ENCODE measurements at regions not wholly inside any gene's neighbourhood (a gene's known extent, or its start where the extent isn't known, plus 50 kb on each side); places are given as distances from the start of the nearest gene placed in this dataset.

DNA sequence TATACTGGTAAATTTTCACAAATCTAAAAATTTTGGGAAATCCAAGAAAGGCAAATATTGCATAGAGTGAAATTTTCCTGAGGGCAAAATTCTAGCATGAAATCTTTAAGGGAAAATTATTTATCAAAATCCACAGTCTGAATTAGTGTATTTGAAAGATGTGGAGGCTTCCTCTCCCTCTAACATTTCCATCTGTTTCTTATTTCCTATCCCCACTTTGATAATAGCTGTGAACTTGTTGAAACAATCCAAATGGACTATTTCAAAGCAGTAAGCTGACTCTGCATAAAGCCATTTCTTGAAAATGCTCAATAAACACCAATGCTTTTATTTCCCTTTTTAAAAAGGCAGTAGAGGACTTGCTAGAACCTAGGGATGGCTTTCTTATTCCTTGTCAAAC, 107.3 kb upstream of the PABPC4L start:
- TF ChIP-seq, protein P1, sequence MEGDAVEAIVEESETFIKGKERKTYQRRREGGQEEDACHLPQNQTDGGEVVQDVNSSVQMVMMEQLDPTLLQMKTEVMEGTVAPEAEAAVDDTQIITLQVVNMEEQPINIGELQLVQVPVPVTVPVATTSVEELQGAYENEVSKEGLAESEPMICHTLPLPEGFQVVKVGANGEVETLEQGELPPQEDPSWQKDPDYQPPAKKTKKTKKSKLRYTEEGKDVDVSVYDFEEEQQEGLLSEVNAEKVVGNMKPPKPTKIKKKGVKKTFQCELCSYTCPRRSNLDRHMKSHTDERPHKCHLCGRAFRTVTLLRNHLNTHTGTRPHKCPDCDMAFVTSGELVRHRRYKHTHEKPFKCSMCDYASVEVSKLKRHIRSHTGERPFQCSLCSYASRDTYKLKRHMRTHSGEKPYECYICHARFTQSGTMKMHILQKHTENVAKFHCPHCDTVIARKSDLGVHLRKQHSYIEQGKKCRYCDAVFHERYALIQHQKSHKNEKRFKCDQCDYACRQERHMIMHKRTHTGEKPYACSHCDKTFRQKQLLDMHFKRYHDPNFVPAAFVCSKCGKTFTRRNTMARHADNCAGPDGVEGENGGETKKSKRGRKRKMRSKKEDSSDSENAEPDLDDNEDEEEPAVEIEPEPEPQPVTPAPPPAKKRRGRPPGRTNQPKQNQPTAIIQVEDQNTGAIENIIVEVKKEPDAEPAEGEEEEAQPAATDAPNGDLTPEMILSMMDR (IDR thresholded peaks at IDR 0.05), result no peak
- peaks cover 0 to 4% (median 0%) of the 10 kb centered on the region in 3 donors for H3K4me1 ChIP-seq
- no peaks in the 10 kb centered on the region for H3K9me3 ChIP-seq
- H3K4me3 ChIP-seq, result no peak overlapping the region
- no peaks in the 10 kb centered on the region for H3K27me3 ChIP-seq
- FAIRE-seq (no peak), DNase-seq (no peak), ATAC-seq (no peak)
- H3K36me3 ChIP-seq, result no peaks in the 10 kb centered on the region
- intact Hi-C loops (cut with DNase I), result no loop called here
- H3K27ac ChIP-seq, result no peak overlapping the region

DNA sequence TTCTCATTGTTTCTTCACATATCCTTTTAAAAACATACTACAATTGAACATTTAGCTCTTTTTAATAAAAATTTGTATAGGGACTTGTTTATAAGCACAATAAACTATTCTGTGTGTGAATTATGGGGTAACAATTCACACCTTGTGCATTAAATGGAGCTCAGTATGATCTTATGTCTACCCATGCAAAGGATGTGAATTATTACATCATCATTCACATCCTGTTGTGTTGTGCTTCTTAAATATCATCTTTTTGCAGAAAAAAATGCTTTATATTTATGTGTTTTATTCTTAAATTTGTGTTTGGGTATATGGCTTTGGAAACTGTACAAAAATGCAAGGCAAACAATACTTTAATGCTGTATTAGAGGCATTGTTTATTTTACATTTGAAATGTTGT, 96.7 kb upstream of the PABPC4L start:
- FAIRE-seq, result no peak
- no peak for ATAC-seq
- no peaks in the 10 kb centered on the region for H3K27me3 ChIP-seq

DNA sequence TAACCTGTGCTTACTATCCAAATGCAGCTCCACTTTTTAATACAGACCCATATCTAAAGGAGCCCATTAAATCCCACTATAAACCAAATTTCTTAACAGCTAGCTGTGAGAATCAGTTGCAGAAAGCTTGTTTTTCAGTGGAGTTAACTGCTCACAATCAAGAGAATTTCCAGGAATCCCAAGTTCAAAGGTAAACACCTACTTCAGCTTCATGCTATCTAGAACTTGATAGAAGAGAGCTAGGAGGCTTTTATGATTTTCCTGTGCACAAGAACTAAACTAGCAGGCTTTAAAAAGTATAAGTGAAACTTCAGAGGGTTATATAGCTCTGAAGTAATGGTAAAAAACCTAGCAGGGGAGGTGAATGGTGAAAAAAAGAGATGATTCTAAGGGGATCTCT, 96.2 kb upstream of the PABPC4L start:
- Histone ChIP-seq H3K9me3 (no peaks in the 10 kb centered on the region), H3K27me3 (no peaks in the 10 kb centered on the region), H3K27ac (no peak overlapping the region), H3K36me3 (no peaks in the 10 kb centered on the region), H3K4me1 (peaks cover 0 to 5% (median 4%) of the 10 kb centered on the region in 3 donors), H3K4me3 (no peak overlapping the region)
- no peak for DNase-seq
- ATAC-seq, result no peak
- no peak for FAIRE-seq
- TF ChIP-seq, protein P1 (IDR thresholded peaks at IDR 0.05), result no peak
- intact Hi-C loops (cut with DNase I), result no loop called here

More for the DNA sequence above, 96.7 kb upstream of the PABPC4L start:
- no peaks in the 10 kb centered on the region for H3K9me3 ChIP-seq
- no peak for DNase-seq
- intact Hi-C loops (cut with DNase I), result no loop called here
- H3K36me3 ChIP-seq, result no peaks in the 10 kb centered on the region
- TF ChIP-seq, protein P1 (IDR thresholded peaks at IDR 0.05), result no peak
- no peak overlapping the region for H3K4me3 ChIP-seq
- H3K27ac ChIP-seq, result no peak overlapping the region
- peaks cover 0 to 5% (median 4%) of the 10 kb centered on the region in 3 donors for H3K4me1 ChIP-seq

DNA sequence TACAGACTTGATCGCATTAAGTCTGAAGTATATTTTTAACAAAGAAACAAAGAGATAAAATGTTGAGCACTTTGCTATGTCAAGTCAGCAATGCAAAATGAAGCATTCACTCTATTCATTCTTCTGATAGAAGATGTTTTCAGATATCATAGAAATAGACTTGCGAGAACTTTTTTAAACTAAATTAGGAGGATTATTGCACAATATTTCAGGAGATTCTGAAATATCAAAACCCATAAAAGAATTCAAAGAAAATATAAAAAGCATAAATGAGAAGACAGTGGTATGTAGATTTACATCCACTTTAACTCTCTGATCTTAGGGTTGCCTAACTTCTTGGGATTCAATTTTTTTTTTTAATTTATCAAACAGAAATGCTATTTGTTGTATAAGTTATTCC, 81.1 kb upstream of the PABPC4L start:
- H3K36me3 ChIP-seq, result no peaks in the 10 kb centered on the region
- intact Hi-C loops (cut with DNase I), result no loop called here
- no peaks in the 10 kb centered on the region for H3K27me3 ChIP-seq
- H3K4me3 ChIP-seq, result no peak overlapping the region
- no peak for FAIRE-seq
- WGBS, 2 donors, result 88 to 95% methylated on average over 2 of the region's 2 CpGs
- no peak for DNase-seq
- TF ChIP-seq, protein P1 (IDR thresholded peaks at IDR 0.05), result no peak
- H3K27ac ChIP-seq, result no peak overlapping the region
- H3K4me1 ChIP-seq, result no peaks in the 10 kb centered on the region
- H3K9me3 ChIP-seq, result no peaks in the 10 kb centered on the region
- ATAC-seq, result no peak

DNA sequence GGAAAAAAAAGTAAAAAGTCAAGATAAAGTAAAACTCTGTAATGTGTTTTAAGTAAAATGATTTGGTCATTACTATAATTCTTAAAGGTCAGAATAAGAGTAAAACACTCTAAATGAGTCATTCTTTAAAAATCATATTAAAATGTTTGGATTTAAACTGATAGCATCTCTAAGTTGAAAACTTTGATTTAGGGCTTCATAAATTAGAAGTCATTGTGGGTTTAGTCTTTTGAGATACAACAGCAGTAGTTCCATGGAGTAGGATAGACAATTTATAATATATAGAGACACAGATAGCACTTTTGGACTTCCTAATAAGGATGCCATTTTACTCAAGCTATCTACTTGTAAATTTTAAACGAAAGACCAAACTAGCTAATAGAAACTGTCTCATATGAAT, 77.1 kb upstream of the PABPC4L start:
- Histone ChIP-seq H3K4me1 (no peaks in the 10 kb centered on the region), H3K9me3 (no peaks in the 10 kb centered on the region), H3K4me3 (no peak overlapping the region), H3K36me3 (no peaks in the 10 kb centered on the region), H3K27ac (no peak overlapping the region), H3K27me3 (no peaks in the 10 kb centered on the region)
- DNase-seq (no peak), ATAC-seq (no peak), FAIRE-seq (no peak)
- intact Hi-C loops (cut with DNase I), result no loop called here
- WGBS, 2 donors, result 45% methylated on average over 1 of the region's 1 CpG
- TF ChIP-seq, protein P1 (IDR thresholded peaks at IDR 0.05), result no peak

All from pancreas (tissue), 10 donors.